Astrocyte (in vitro differentiated cells and primary cell): ENCODE measurements at regions not wholly inside any gene's neighbourhood (a gene's known extent, or its start where the extent isn't known, plus 50 kb on each side); places are given as distances from the start of the nearest gene placed in this dataset.

Experiments
- EZH2 ChIP-seq: IDR thresholded peaks from 2 replicates; pipeline ENCODE4 v1.6.1; 2012; ENCODE audit warnings: mild to moderate bottlenecking, low read length, inconsistent platforms; ENCODE audit not compliant: insufficient read depth
- TF ChIP-seq, protein P1 (sequence below): IDR thresholded peaks from 2 replicates; pipeline ENCODE4 v1.5.1; 2011; ENCODE audit warnings: low read depth, mild to moderate bottlenecking, inconsistent platforms, low read length, moderate library complexity; ENCODE audit not compliant: insufficient read depth

DNA sequence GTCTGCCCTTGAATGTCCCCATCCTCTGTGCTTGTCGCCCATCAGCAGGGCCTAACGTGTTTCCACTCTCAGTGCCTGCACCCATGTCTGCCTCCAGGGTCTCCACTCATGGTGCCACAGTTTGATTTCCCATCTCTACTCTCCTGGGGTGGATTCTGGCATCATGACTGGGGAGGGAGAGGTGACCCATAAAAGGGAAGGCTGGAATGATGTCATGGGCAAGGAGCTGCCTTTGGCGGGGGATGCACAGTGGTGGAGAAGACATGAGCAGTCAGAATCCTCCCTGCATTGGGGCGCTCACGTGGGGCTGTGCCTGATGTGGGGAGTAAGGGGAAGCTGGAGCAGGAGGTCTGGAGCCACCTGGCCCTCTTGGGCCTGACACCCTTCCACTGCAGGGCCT, 100.9 kb downstream of the USP22 start:
- TF ChIP-seq, protein P1, sequence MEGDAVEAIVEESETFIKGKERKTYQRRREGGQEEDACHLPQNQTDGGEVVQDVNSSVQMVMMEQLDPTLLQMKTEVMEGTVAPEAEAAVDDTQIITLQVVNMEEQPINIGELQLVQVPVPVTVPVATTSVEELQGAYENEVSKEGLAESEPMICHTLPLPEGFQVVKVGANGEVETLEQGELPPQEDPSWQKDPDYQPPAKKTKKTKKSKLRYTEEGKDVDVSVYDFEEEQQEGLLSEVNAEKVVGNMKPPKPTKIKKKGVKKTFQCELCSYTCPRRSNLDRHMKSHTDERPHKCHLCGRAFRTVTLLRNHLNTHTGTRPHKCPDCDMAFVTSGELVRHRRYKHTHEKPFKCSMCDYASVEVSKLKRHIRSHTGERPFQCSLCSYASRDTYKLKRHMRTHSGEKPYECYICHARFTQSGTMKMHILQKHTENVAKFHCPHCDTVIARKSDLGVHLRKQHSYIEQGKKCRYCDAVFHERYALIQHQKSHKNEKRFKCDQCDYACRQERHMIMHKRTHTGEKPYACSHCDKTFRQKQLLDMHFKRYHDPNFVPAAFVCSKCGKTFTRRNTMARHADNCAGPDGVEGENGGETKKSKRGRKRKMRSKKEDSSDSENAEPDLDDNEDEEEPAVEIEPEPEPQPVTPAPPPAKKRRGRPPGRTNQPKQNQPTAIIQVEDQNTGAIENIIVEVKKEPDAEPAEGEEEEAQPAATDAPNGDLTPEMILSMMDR = no peak
- TF ChIP-seq EZH2 = no peak
